ENCODE measurements at regions not wholly inside any gene's neighbourhood (a gene's known extent, or its start where the extent isn't known, plus 50 kb on each side); places are given as distances from the start of the nearest gene placed in this dataset.

DNA sequence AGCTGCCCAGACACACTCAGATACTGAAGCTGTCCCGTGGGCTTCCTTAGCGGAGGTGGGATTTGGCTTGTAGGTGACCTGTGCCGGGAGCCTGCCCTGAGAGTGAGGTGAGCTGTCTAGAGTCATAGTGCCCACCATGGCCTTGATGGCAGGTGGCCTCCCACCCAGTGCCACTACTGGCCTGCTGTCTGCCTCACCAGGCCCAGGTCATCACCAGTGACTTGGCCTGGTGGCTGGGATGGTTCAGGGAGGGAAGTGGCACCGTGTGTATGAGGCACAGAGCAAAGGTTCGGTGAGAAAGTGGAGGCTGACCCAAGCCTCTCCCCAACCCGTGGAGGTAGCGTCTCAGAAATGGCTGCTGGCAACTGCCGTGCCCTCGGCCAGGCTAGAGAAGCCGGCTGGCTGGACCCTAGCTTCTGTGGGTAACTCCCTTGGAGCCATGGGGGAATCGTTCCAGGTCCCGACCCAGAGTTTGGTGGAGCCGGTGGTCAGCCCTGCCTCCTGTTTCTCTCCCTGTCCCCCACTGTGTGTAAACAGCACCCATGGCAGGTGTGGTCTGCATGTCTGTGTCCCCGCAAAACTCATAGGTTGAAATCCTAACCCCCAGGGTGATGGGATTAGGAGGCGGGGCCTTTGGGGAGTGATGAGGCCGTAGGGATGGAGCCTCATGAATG, 155.4 kb upstream of the C1orf174 start:
- in situ Hi-C loops (cut with MboI; ENCODE audit: low sequenced_read_pairs) = no loop called here
- no peak for ATAC-seq (ENCODE audit: low read depth)
- no CpG with 5 or more reads among the region's 16 CpGs for WGBS, 2 experiments (ENCODE audit: extremely low coverage in 2 of 2, insufficient read length in 1 of 2)

More for the DNA sequence above, 155.4 kb upstream of the C1orf174 start:
- TF ChIP-seq RFX5 (IDR thresholded peaks at IDR 0.05; ENCODE audit: low read depth, low read length) = no peak
- no peak for TF ChIP-seq RAD21 (IDR thresholded peaks at IDR 0.05; ENCODE audit: low read length)
- no peak for TF ChIP-seq MAZ (IDR thresholded peaks at IDR 0.05; ENCODE audit: borderline replicate concordance, low read depth, low read length)
- TF ChIP-seq SMC3 (IDR thresholded peaks at IDR 0.05; ENCODE audit: low read depth, low read length) = no peak
- TF ChIP-seq FOS (IDR thresholded peaks at IDR 0.05; ENCODE audit: low read depth, low read length) = no peak
- no peak for TF ChIP-seq MAFK (IDR thresholded peaks at IDR 0.05; ENCODE audit: low read depth, low read length)
- TF ChIP-seq, protein P1, sequence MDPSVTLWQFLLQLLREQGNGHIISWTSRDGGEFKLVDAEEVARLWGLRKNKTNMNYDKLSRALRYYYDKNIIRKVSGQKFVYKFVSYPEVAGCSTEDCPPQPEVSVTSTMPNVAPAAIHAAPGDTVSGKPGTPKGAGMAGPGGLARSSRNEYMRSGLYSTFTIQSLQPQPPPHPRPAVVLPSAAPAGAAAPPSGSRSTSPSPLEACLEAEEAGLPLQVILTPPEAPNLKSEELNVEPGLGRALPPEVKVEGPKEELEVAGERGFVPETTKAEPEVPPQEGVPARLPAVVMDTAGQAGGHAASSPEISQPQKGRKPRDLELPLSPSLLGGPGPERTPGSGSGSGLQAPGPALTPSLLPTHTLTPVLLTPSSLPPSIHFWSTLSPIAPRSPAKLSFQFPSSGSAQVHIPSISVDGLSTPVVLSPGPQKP (IDR thresholded peaks at IDR 0.05; ENCODE audit: borderline replicate concordance, low read depth, low read length) = no peak
- TF ChIP-seq BHLHE40 (IDR thresholded peaks at IDR 0.05; ENCODE audit: low read depth, low read length) = no peak
- CTCF ChIA-PET = no interaction called here
- Histone ChIP-seq H2BK5ac (ENCODE audit: low read depth, low read length, poor library complexity, severe bottlenecking) (no peak overlapping the region), H2BK120ac (ENCODE audit: low read depth, low read length) (no peak overlapping the region), H3K23ac (ENCODE audit: low read depth, low read length) (no peak overlapping the region), H3K9me1 (ENCODE audit: insufficient read depth, low read length) (no peaks in the 10 kb centered on the region), H2BK15ac (ENCODE audit: low read depth, low read length) (no peak overlapping the region), H3K18ac (ENCODE audit: low read depth, low read length) (no peak overlapping the region), H3K56ac (ENCODE audit: extremely low read depth, insufficient read depth, low read length) (no peak overlapping the region), H3K14ac (replicated peaks; ENCODE audit: low read depth, low read length) (no peak overlapping the region), H3K4ac (ENCODE audit: low read depth, low read length) (no peak overlapping the region), H3K9ac (ENCODE audit: low read depth, low read length) (no peak overlapping the region), H3K4me1 (ENCODE audit: control insufficient read depth, insufficient read depth, low read length) (no peaks in the 10 kb centered on the region), H4K20me1 (ENCODE audit: insufficient read depth, low read length) (no peaks in the 10 kb centered on the region), H4K91ac (ENCODE audit: insufficient read depth, low read depth, low read length) (no peak overlapping the region), H3K79me1 (ENCODE audit: low read depth in 1 of 2, low read length in 2 of 2) (no peaks in the 10 kb centered on the region), H2AK5ac (ENCODE audit: low read depth, low read length) (no peak overlapping the region), H3K9me3 (ENCODE audit: control insufficient read depth, insufficient read depth, low read length) (peaks cover 62% of the 10 kb centered on the region), H3K27ac (ENCODE audit: insufficient read depth, low read length) (no peak overlapping the region), H3K4me2 (ENCODE audit: low read depth, low read length) (no peak overlapping the region), H4K8ac (ENCODE audit: low read depth in 2 of 2, low read length in 2 of 2) (no peak overlapping the region), H4K5ac (ENCODE audit: low read depth, low read length) (no peak overlapping the region), H3K36me3 (ENCODE audit: control insufficient read depth, insufficient read depth, low read length) (no peaks in the 10 kb centered on the region), H2AK9ac (replicated peaks; ENCODE audit: low read depth, low read length, poor library complexity) (no peak overlapping the region), H3K4me3 (ENCODE audit: insufficient read depth, low read depth, low read length) (no peak overlapping the region), H2BK20ac (ENCODE audit: low read depth, low read length) (no peak overlapping the region), H2AFZ (replicated peaks; ENCODE audit: low read length, poor library complexity) (no peak overlapping the region), H3K27me3 (ENCODE audit: control insufficient read depth, insufficient read depth, low read length) (no peaks in the 10 kb centered on the region)
- POLR2A ChIA-PET (ENCODE audit: unreplicated experiment) = no interaction called here
- intact Hi-C loops (cut with micrococcal nuclease) = no loop called here
- DNase-seq = no peak
- dilution Hi-C loops (cut with HindIII; ENCODE audit: low sequenced_read_pairs, unreplicated experiment) = no loop called here
- BruUV-seq (replicated peaks) = no TSS peak
